SH-SY5Y (cell line): ENCODE measurements at regions not wholly inside any gene's neighbourhood (a gene's known extent, or its start where the extent isn't known, plus 50 kb on each side); places are given as distances from the start of the nearest gene placed in this dataset.

ENCODE experiments used
- GATA2 ChIP-seq: IDR thresholded peaks from 2 replicates; pipeline ENCODE4 v1.6.1; 2011; ENCODE audit warnings: mild to moderate bottlenecking, low read depth, low read length
- GATA3 ChIP-seq: IDR thresholded peaks from 2 replicates; pipeline ENCODE4 v1.6.1; 2011; ENCODE audit warnings: low read depth, mild to moderate bottlenecking, low read length, moderate library complexity

GRCh38 chr21:28675331-28676041 lies 317.2 kb downstream of the LTN1 start:
- TF ChIP-seq GATA3 (no peak), GATA2 (no peak)
